NOMO-1 (cell line): ENCODE measurements at regions not wholly inside any gene's neighbourhood (a gene's known extent, or its start where the extent isn't known, plus 50 kb on each side); places are given as distances from the start of the nearest gene placed in this dataset.
A peak's percentile ranks its signal among the peaks of the same experiment; 100 is the strongest.
"Not testable (repeated sequence)": the region's sequence is repeated elsewhere in the genome, so short reads cannot be mapped to it uniquely, and the experiment has no call there.

Source experiments
- DNase-seq, 2 experiments: peaks; one replicate each; lab custom pipeline; 2025; ENCODE audit not compliant: unreplicated experiment in 2 of 2; lab: John Stamatoyannopoulos, UW

GRCh38 chr5:138649316-138649720 is 74.1 kb upstream of the HSPA9 start:
- no peak for DNase-seq

- no peak for DNase-seq
These were observed 73.6 kb upstream of the HSPA9 start for GRCh38 chr5:138648841-138649240.

- no peak for DNase-seq
These were observed 72.7 kb upstream of the HSPA9 start for GRCh38 chr5:138647794-138648410.

GRCh38 chr5:138647261-138647788 is 72.1 kb upstream of the HSPA9 start:
- DNase-seq = no peak

- DNase-seq = no peak
These were observed 71.5 kb upstream of the HSPA9 start for GRCh38 chr5:138646671-138647070.

GRCh38 chr5:138645778-138646575 is 70.8 kb upstream of the HSPA9 start:
- DNase-seq = no peak

GRCh38 chr5:138643040-138643791 is 68.0 kb upstream of the HSPA9 start:
- no peak for DNase-seq

- DNase-seq = peak; percentile 59 to 66
These were observed 66.5 kb upstream of the HSPA9 start for GRCh38 chr5:138641547-138642298.

GRCh38 chr5:138640646-138641254 is 65.5 kb upstream of the HSPA9 start:
- no peak for DNase-seq

GRCh38 chr5:138640138-138640537 is 64.9 kb upstream of the HSPA9 start:
- DNase-seq = no peak

GRCh38 chr5:138639326-138639725 is 64.1 kb upstream of the HSPA9 start:
- DNase-seq = no peak

GRCh38 chr5:138637256-138637655 is 62.1 kb upstream of the HSPA9 start:
- no peak for DNase-seq

- no peak for DNase-seq
These were observed 61.3 kb upstream of the HSPA9 start for GRCh38 chr5:138636398-138636944.

- DNase-seq = no peak
These were observed 60.5 kb upstream of the HSPA9 start for GRCh38 chr5:138635708-138636107.

GRCh38 chr5:138635265-138635664 is 60.1 kb upstream of the HSPA9 start:
- no peak for DNase-seq

- not testable (repeated sequence) for DNase-seq
These were observed 59.6 kb upstream of the HSPA9 start for GRCh38 chr5:138634804-138635203.

GRCh38 chr5:138632900-138633489 is 57.8 kb upstream of the HSPA9 start:
- DNase-seq = peak; percentile 49 to 72

- DNase-seq = no peak
These were observed 56.1 kb upstream of the HSPA9 start for GRCh38 chr5:138631096-138631928.

- DNase-seq = no peak
These were observed 54.2 kb upstream of the HSPA9 start for GRCh38 chr5:138629392-138629791.
